C4-2B (cell line): ENCODE measurements at regions not wholly inside any gene's neighbourhood (a gene's known extent, or its start where the extent isn't known, plus 50 kb on each side); places are given as distances from the start of the nearest gene placed in this dataset.
"Not testable (repeated sequence)": the region's sequence is repeated elsewhere in the genome, so short reads cannot be mapped to it uniquely, and the experiment has no call there.

Source experiments
- H3K27ac ChIP-seq: fragments of 450-650 bp; 2 replicates; pipeline ENCODE4 v1.5.1; 2017
- CTCF ChIP-seq: fragments of 450-650 bp; conservative IDR thresholded peaks from 2 replicates; pipeline ENCODE4 v1.5.1; 2017; ENCODE audit warnings: mild to moderate bottlenecking
- ZFX ChIP-seq: fragments of 450-650 bp; IDR thresholded peaks from 2 replicates; pipeline ENCODE4 v1.6.1; 2017

- H3K27ac ChIP-seq = no peak overlapping the region; the same call in 1 of the 2 replicates
- TF ChIP-seq CTCF (no peak), ZFX (no peak)
Observed at GRCh38 chr7:159317294-159317693, 172.6 kb upstream of the VIPR2 start.

GRCh38 chr7:159311172-159311494 lies 166.5 kb upstream of the VIPR2 start:
- TF ChIP-seq ZFX = no peak
- no peak for TF ChIP-seq CTCF
- no peak overlapping the region for H3K27ac ChIP-seq

DNA sequence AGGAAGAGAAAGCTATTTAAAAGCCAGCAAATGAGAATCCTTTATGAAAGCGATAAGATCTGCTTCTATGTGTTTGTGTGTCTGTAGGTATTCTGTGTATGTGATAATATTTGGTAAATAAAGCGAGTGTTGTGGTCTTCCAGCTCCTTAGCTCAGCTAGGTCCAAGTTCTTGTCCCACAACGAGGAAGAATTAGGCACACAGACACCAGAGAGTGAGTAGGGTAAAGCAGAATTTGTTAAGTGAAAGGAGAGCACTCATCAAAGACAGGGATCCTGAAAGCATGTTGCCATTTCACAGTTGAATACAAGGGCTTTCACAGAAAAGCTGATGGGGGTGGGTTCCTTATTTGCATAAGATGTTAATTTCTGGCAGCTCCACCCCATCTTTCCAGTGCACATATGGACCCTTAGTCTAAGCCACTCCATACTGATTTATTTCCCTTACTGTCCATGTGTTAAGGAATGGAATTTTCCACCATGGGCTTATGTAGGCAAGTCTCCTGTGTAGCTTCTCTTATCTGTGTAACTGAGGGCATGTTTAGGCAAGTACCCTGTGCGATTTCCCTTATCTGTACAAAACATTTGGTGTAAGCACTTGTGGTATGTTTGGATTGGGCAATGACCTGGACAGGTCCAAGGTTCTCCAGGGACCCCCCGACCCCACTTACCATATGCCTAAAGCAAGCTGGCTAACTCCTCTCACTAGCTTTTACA lies 165.9 kb upstream of the VIPR2 start:
- TF ChIP-seq CTCF (no peak), ZFX (no peak)
- H3K27ac ChIP-seq = no peak overlapping the region

GRCh38 chr7:159309214-159309613 lies 164.5 kb upstream of the VIPR2 start:
- H3K27ac ChIP-seq = not testable (repeated sequence)

GRCh38 chr7:159306012-159306411 lies 161.3 kb upstream of the VIPR2 start:
- no peak overlapping the region for H3K27ac ChIP-seq
- TF ChIP-seq CTCF (no peak), ZFX (no peak)

- not testable (repeated sequence) for H3K27ac ChIP-seq
Observed at GRCh38 chr7:159305185-159305584, 160.5 kb upstream of the VIPR2 start.

GRCh38 chr7:159303510-159303909 lies 158.8 kb upstream of the VIPR2 start:
- not testable (repeated sequence) for H3K27ac ChIP-seq

GRCh38 chr7:159296093-159296681 lies 151.5 kb upstream of the VIPR2 start:
- no peak overlapping the region for H3K27ac ChIP-seq
- TF ChIP-seq CTCF (no peak), ZFX (no peak)

DNA sequence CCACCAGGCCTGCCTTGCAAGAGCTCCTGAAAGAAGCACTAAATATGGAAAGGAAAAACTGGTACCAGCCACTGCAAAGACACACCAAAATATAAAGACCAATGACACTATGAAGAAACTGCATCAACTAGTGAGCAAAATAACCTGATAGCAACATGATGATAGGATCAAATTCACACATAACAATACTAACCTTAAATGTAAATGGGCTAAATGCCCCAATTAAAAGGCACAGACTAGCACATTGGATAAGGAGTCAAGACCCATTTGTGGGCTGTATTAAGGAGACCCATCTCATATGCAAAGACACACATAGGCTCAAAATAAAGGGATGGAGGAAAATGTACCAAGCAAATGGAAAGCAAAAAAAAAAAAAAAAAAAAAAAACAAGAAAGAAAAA lies 141.8 kb upstream of the VIPR2 start:
- H3K27ac ChIP-seq = not testable (repeated sequence)

GRCh38 chr7:159281573-159281972 lies 136.9 kb upstream of the VIPR2 start:
- no peak overlapping the region for H3K27ac ChIP-seq
- no peak for TF ChIP-seq ZFX
